VCaP (cell line): ENCODE measurements at regions not wholly inside any gene's neighbourhood (a gene's known extent, or its start where the extent isn't known, plus 50 kb on each side); places are given as distances from the start of the nearest gene placed in this dataset.
A peak's percentile ranks its signal among the peaks of the same experiment; 100 is the strongest.

ENCODE experiments used
- H3K27ac ChIP-seq: fragments of 450-650 bp; 2 replicates; pipeline ENCODE4 v1.5.1; 2017
- CTCF ChIP-seq: fragments of 450-650 bp; conservative IDR thresholded peaks from 2 replicates; pipeline ENCODE4 v1.5.1; 2017; ENCODE audit warnings: mild to moderate bottlenecking, moderate library complexity

DNA sequence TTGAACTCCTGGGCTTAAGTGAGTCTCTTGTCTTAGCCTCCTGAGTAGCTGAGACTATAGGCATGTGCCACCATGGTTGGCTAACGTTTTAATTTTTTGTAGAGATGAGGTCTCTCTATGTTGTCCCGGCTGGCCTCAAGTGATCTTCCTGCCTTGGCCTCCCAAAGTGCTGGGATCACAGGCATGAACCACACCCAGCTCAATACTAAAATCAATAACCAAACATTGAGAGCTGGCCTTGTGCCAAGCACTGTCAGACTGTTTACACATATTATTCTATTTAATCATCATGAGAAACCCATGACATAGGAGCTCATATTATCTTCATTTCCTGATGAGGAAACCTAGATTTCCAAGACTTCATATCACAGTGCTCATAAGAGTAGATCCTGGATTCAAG lies 251.2 kb downstream of the BAMBI start:
- no peak for TF ChIP-seq CTCF
- H3K27ac ChIP-seq, result no peak overlapping the region

DNA sequence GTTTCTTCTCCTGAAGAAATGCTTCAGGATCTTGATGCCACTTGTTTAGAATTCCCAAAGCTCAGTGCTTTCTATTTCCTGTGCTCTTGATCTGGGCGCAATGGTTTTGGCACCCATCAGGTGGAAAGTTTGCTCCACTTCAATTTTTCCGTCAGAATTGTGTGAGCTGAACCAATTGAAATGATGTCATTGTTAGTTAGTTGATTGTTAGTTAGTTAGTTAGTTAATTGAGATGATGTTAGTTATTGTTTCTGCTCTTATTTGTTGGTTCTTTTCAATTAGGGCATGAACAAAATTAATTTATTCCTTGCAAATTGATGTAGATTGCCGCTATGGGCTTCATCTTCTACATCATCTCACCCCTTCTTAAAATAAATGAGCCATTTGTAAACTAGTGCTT lies 252.6 kb downstream of the BAMBI start:
- no peak for TF ChIP-seq CTCF
- H3K27ac ChIP-seq, result no peak overlapping the region

GRCh38 chr10:28930514-28931495 lies 253.5 kb downstream of the BAMBI start:
- H3K27ac ChIP-seq, result no peak overlapping the region
- TF ChIP-seq CTCF, result no peak

DNA sequence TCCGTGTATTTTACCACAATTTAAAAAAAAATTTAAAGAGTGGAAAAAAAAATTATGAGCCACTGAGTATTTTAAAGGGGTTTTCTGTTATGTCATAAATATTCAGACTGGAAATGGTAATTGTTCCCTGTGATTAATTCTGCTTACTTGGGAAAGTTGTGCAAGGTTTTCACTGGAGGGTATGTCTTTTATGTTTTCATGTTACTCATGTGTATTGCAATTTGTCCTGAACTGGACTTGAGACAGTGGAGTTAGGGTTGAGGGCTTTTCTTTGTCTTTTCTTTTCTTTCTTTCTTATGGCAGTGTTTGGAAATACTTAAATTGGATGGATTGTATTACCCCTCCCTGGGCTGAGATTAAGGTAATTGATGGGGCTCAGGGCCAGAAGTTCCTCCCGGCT lies 257.7 kb downstream of the BAMBI start:
- TF ChIP-seq CTCF, result no peak
- no peak overlapping the region for H3K27ac ChIP-seq

- no peak overlapping the region for H3K27ac ChIP-seq
- TF ChIP-seq CTCF, result no peak
Measured at GRCh38 chr10:28937959-28938358, 260.6 kb downstream of the BAMBI start.

DNA sequence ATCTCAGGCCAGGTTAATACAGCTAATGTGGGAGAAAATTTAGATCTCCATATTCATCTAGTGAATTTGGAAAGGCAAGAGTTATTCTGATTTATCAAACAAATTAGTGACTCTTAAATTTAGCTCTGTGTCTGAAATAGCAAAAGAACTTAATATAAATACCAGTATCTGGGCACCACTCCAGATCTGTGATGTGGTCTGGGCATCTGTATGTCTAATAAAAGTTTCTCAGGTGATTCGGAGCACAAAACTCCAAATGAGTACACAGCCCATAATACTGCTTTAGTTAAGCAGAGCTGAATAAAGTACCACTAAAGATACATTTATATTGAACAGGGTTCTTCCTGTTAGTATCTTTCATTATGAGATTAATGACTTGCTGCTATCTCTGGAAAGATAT lies 261.4 kb downstream of the BAMBI start:
- no peak for TF ChIP-seq CTCF
- 0 out of 2 replicates have a peak overlapping the region, but pooled peaks have one; percentile 1 for H3K27ac ChIP-seq

- TF ChIP-seq CTCF, result no peak; the same call in 1 of the 2 replicates
- H3K27ac ChIP-seq, result peak overlapping the region; percentile 1; the same call in 1 of the 2 replicates
Measured at GRCh38 chr10:28939281-28940157, 262.2 kb downstream of the BAMBI start.
